K562 (cell line): ENCODE measurements at regions not wholly inside any gene's neighbourhood (a gene's known extent, or its start where the extent isn't known, plus 50 kb on each side); places are given as distances from the start of the nearest gene placed in this dataset.

Experiments
- ATAC-seq: fragments of 200-7000 bp; cut with Tn5 transposase; 3 replicates; pipeline ENCODE4 v1.9.1; 2020; ENCODE audit warnings: moderate library complexity
- BruUV-seq: library from RNA; stranded (reverse); fragments of 400-500 nt; replicated peaks from 2 replicates; lab custom pipeline; 2021; lab: Mats Ljungman, UMichigan
- CTCF ChIA-PET: fragments of 300-600 bp; formaldehyde crosslinking; extraction: SDS; loops from one replicate; lab custom pipeline; 2021; ENCODE audit warnings: low intra/inter-chr PET ratio; lab: Yijun Ruan, JAX
- POLR2A ChIA-PET: fragments of 300-600, 350-650 bp; sonication (Branson Sonifier 250); formaldehyde crosslinking; extraction: SDS; loops from one replicate; lab custom pipeline; 2021; ENCODE audit warnings: antibody characterized with exemption, inconsistent platforms; lab: Yijun Ruan, JAX
- DNase-seq, 4 experiments: peaks; one replicate each; pipeline versions ENCODE4 v3.0.0 to v3.0.0-alpha.2; 2011 to 2018; ENCODE audit warnings: low spot score in 3 of 4, mixed read lengths in 3 of 4; ENCODE audit errors: extremely low read depth in 1 of 4
- FAIRE-seq: peaks from 2 replicates; lab custom pipeline; 2011; peaks lifted over from hg19 to GRCh38; lab: Jason Lieb, UNC
- H2AFZ ChIP-seq: 2 replicates; pipeline ENCODE4 v1.6.0; 2011; ENCODE audit warnings: low read depth, low read length, control low read depth, inconsistent platforms
- H3K27ac ChIP-seq: fragments of 200-600 bp; 3 replicates; pipeline ENCODE4 v1.8.0; 2011; ENCODE audit warnings: low read depth, mild to moderate bottlenecking, control low read depth, inconsistent platforms, low read length, moderate library complexity, mixed read lengths; ENCODE audit errors: extremely low read depth
- H3K27me3 ChIP-seq, 2 experiments: fragments of 300-600 bp in 1 of 2; 2 replicates in 1 of 2; 3 replicates in 1 of 2; pipeline versions ENCODE4 v1.6.0 to v1.8.0; 2011; ENCODE audit warnings: inconsistent platforms in 2 of 2, low read length in 2 of 2, mild to moderate bottlenecking in 1 of 2, mixed read lengths in 1 of 2, moderate library complexity in 1 of 2; ENCODE audit not compliant: control insufficient read depth in 2 of 2, insufficient read depth in 2 of 2
- H3K36me3 ChIP-seq: fragments of 300-600 bp; 3 replicates; pipeline ENCODE4 v1.8.0; 2011; ENCODE audit warnings: mild to moderate bottlenecking, low read length, inconsistent platforms; ENCODE audit not compliant: control insufficient read depth, insufficient read depth
- H3K4me1 ChIP-seq, 2 experiments: fragments of 200-600 bp in 1 of 2; replicated peaks in 1 of 2; 2 replicates in 1 of 2; 3 replicates in 1 of 2; pipeline versions ENCODE4 v1.5.1 to v1.8.0; 2011; ENCODE audit warnings: inconsistent platforms in 2 of 2, low read length in 2 of 2, mild to moderate bottlenecking in 1 of 2, mixed read lengths in 1 of 2, moderate library complexity in 1 of 2; ENCODE audit not compliant: control insufficient read depth in 2 of 2, insufficient read depth in 2 of 2
- H3K4me2 ChIP-seq: 2 replicates; pipeline ENCODE4 v1.6.1; 2011; ENCODE audit warnings: low read length, control low read depth, inconsistent platforms, mixed read lengths; ENCODE audit not compliant: insufficient read depth
- H3K4me3 ChIP-seq: fragments of 200-600 bp; sonication (generic), shearing (Covaris generic); 2 replicates; pipeline ENCODE4 v1.5.1; 2016; ENCODE audit warnings: control low read depth, inconsistent platforms
- H3K79me2 ChIP-seq: fragments of 200-600 bp; 3 replicates; pipeline ENCODE4 v1.8.0; 2011; ENCODE audit warnings: low read length, inconsistent platforms; ENCODE audit not compliant: control insufficient read depth, insufficient read depth
- H3K9ac ChIP-seq, 2 experiments: 2 replicates each; pipeline versions ENCODE4 v1.6.0 to v1.6.1; 2011; ENCODE audit warnings: low read depth in 2 of 2, low read length in 2 of 2, control low read depth in 1 of 2, inconsistent platforms in 1 of 2, mild to moderate bottlenecking in 1 of 2, mixed read lengths in 1 of 2; ENCODE audit not compliant: insufficient read depth in 1 of 2
- H3K9me1 ChIP-seq: one replicate; pipeline ENCODE4 v1.6.0; 2011; ENCODE audit warnings: inconsistent platforms, mild to moderate bottlenecking, low read length, moderate library complexity; ENCODE audit not compliant: control insufficient read depth, insufficient read depth
- H3K9me3 ChIP-seq: replicated peaks from 2 replicates; pipeline ENCODE4 v1.5.1; 2011; ENCODE audit warnings: low read depth, low read length, inconsistent platforms; ENCODE audit not compliant: control insufficient read depth, insufficient read depth
- H4K20me1 ChIP-seq: replicated peaks from 2 replicates; pipeline ENCODE4 v1.6.1; 2011; ENCODE audit warnings: low read length, inconsistent platforms, mixed read lengths; ENCODE audit not compliant: control insufficient read depth, insufficient read depth
- BACH1 ChIP-seq: fragments of 200-800 bp; sonication (Bioruptor generic); IDR thresholded peaks from 2 replicates; pipeline ENCODE4 v1.6.1; 2016; ENCODE audit warnings: missing genetic modification characterization, missing compliant biosample characterization
- ELF2 ChIP-seq: fragments of 250-450 bp; sonication (Bioruptor Pico); IDR thresholded peaks from 2 replicates; pipeline ENCODE4 v1.5.0; 2021; ENCODE audit warnings: mild to moderate bottlenecking
- FOXK1 ChIP-seq: sonication (generic); formaldehyde crosslinking; IDR thresholded peaks from 2 replicates; pipeline ENCODE4 v1.8.0; 2022; ENCODE audit warnings: missing genetic modification reagents, mild to moderate bottlenecking, borderline replicate concordance
- NR1H2 ChIP-seq: sonication (generic); formaldehyde crosslinking; IDR thresholded peaks from 2 replicates; pipeline ENCODE4 v1.4.0; 2020; ENCODE audit warnings: mild to moderate bottlenecking, missing genetic modification reagents
- YY1 ChIP-seq, 3 experiments: IDR thresholded peaks; 2 replicates each; pipeline ENCODE4 v1.6.1; 2011; ENCODE audit warnings: low read length in 2 of 3, mild to moderate bottlenecking in 2 of 3, moderate library complexity in 2 of 3, borderline replicate concordance in 1 of 3, control low read depth in 1 of 3, low read depth in 1 of 3; ENCODE audit not compliant: insufficient read depth in 3 of 3, insufficient replicate concordance in 2 of 3, control insufficient read depth in 1 of 3, insufficient read length in 1 of 3; ENCODE audit errors: extremely low read depth in 1 of 3
- WGBS: fragments of 100-300 bp; shearing (Covaris generic); methylation state at CpG from one replicate; pipeline ENCODE4 v1.1.6; 2016; ENCODE audit warnings: low coverage, mixed read lengths; ENCODE audit not compliant: insufficient coverage; ENCODE audit errors: missing lambda C conversion rate; 5-methylcytosine and 5-hydroxymethylcytosine counted together
- in situ Hi-C: fragments of 300-500 bp; cut with MboI; formaldehyde crosslinking; loops from 4 replicates; pipeline ENCODE4 v1.15.0; 2018; ENCODE audit warnings: inconsistent platforms, mixed read lengths
- intact Hi-C: fragments of 100-400 bp; cut with micrococcal nuclease; formaldehyde crosslinking; loops from 2 replicates; pipeline ENCODE4 v1.14.2; 2022

- under 1% methylated on average over 9 of the region's 9 CpGs for WGBS
- CTCF ChIA-PET = no interaction called here
- Histone ChIP-seq H3K79me2 (no peaks in the 10 kb centered on the region), H3K4me3 (no peak overlapping the region), H3K4me2 (no peak overlapping the region), H4K20me1 (peaks cover 6% of the 10 kb centered on the region; the same call in 1 of the 2 replicates), H3K9ac (no peak overlapping the region), H3K27ac (no peak overlapping the region), H3K9me3 (no peaks in the 10 kb centered on the region), H3K27me3 (peaks cover 5 to 18% of the 10 kb centered on the region in 2 experiments; a peak in 3 of 5 replicates), H3K4me1 (no peaks in the 10 kb centered on the region), H2AFZ (no peak overlapping the region), H3K36me3 (no peaks in the 10 kb centered on the region), H3K9me1 (no peaks in the 10 kb centered on the region)
- in situ Hi-C loops (no loop called here), intact Hi-C loops (no loop called here)
- FAIRE-seq = no peak
- no peak for ATAC-seq
- TF ChIP-seq FOXK1 (CRISPR knock-in tag) (no peak), BACH1 (tag) (no peak), ELF2 (CRISPR knock-in tag) (no peak), YY1 (IDR thresholded peaks at IDR 0.05; ENCODE audit: borderline replicate concordance in 1 of 3, control insufficient read depth in 1 of 3, extremely low read depth in 1 of 3, insufficient read depth in 3 of 3, insufficient read length in 1 of 3, insufficient replicate concordance in 2 of 3, low read depth in 1 of 3, low read length in 2 of 3) (no peak), NR1H2 (CRISPR knock-in tag) (no peak)
- POLR2A ChIA-PET = interaction anchor here (0.7 kb wide), 1 partner anchor 15 kb away, joined by 3 read pairs; no protein-coding TSS in a partner anchor
- no TSS peak for BruUV-seq
- DNase-seq = no peak
Observed at GRCh38 chr1:29470087-29470787, 233.9 kb downstream of the PTPRU start.
